DND-41 (cell line): ENCODE measurements at regions not wholly inside any gene's neighbourhood (a gene's known extent, or its start where the extent isn't known, plus 50 kb on each side); places are given as distances from the start of the nearest gene placed in this dataset.

ENCODE experiments used
- ATAC-seq: fragments of 200-7000 bp; cut with Tn5 transposase; 3 replicates; pipeline ENCODE4 v1.9.1; 2021; ENCODE audit warnings: low read depth; ENCODE audit not compliant: insufficient read depth
- DNase-seq: peaks from one replicate; pipeline ENCODE4 v3.0.0-alpha.2; 2020
- H2AFZ ChIP-seq: 2 replicates; pipeline ENCODE4 v1.6.0; 2012; ENCODE audit warnings: low read depth, low read length
- H3K27ac ChIP-seq: 2 replicates; pipeline ENCODE4 v1.5.1; 2012; ENCODE audit warnings: low read length, inconsistent platforms
- H3K27me3 ChIP-seq: fragments of 200-600 bp; sonication (generic); 2 replicates; pipeline ENCODE4 v1.6.0; 2012; ENCODE audit warnings: low read length, mild to moderate bottlenecking, inconsistent platforms; ENCODE audit not compliant: insufficient read depth, poor library complexity
- H3K36me3 ChIP-seq: 2 replicates; pipeline ENCODE4 v1.5.1; 2012; ENCODE audit warnings: low read length, inconsistent platforms; ENCODE audit not compliant: insufficient read depth
- H3K4me1 ChIP-seq: 2 replicates; pipeline ENCODE4 v1.5.1; 2012; ENCODE audit warnings: mild to moderate bottlenecking, low read length; ENCODE audit not compliant: insufficient read depth
- H3K4me2 ChIP-seq: 2 replicates; pipeline ENCODE4 v1.6.0; 2012; ENCODE audit warnings: mild to moderate bottlenecking, moderate library complexity, low read length, inconsistent platforms; ENCODE audit not compliant: insufficient read depth
- H3K4me3 ChIP-seq, 2 experiments: fragments of 200-600 bp in 1 of 2; shearing (Covaris generic) in 1 of 2; 2 replicates each; pipeline ENCODE4 v1.5.1; 2012 to 2016; ENCODE audit warnings: inconsistent platforms in 2 of 2, low read length in 2 of 2, mild to moderate bottlenecking in 2 of 2, low read depth in 1 of 2, moderate library complexity in 1 of 2
- H3K79me2 ChIP-seq: 2 replicates; pipeline ENCODE4 v1.6.0; 2012; ENCODE audit warnings: low read length, inconsistent platforms; ENCODE audit not compliant: insufficient read depth
- H3K9ac ChIP-seq: 2 replicates; pipeline ENCODE4 v1.6.0; 2012; ENCODE audit warnings: low read depth, mild to moderate bottlenecking, inconsistent platforms, low read length, moderate library complexity
- H3K9me3 ChIP-seq: 2 replicates; pipeline ENCODE4 v1.5.1; 2012; ENCODE audit warnings: low read length, moderate library complexity, mild to moderate bottlenecking, inconsistent platforms; ENCODE audit not compliant: insufficient read depth, severe bottlenecking
- H4K20me1 ChIP-seq: 2 replicates; pipeline ENCODE4 v1.6.0; 2012; ENCODE audit warnings: low read length; ENCODE audit not compliant: insufficient read depth
- CTCF ChIP-seq: IDR thresholded peaks from 2 replicates; pipeline ENCODE4 v1.5.1; 2012; ENCODE audit warnings: borderline replicate concordance, low read length, moderate library complexity, mild to moderate bottlenecking; ENCODE audit not compliant: poor library complexity, severe bottlenecking; ENCODE audit errors: extremely low read depth
- EZH2 ChIP-seq: IDR thresholded peaks from 3 replicates; pipeline ENCODE4 v1.6.1; 2012; ENCODE audit warnings: borderline replicate concordance, low read depth, mild to moderate bottlenecking, moderate library complexity, low read length, inconsistent platforms; ENCODE audit not compliant: severe bottlenecking

- H2AFZ ChIP-seq: no peak overlapping the region
- H3K9me3 ChIP-seq: no peaks in the 10 kb centered on the region
- ATAC-seq (no peak), DNase-seq (no peak)
- no peaks in the 10 kb centered on the region for H3K36me3 ChIP-seq
- H4K20me1 ChIP-seq: no peaks in the 10 kb centered on the region
- no peaks in the 10 kb centered on the region for H3K27me3 ChIP-seq
- no peak overlapping the region for H3K27ac ChIP-seq
- no peak overlapping the region for H3K9ac ChIP-seq
- no peak for TF ChIP-seq CTCF
- no peak for TF ChIP-seq EZH2
- H3K4me2 ChIP-seq: no peak overlapping the region
- H3K4me1 ChIP-seq: no peaks in the 10 kb centered on the region
- no peaks in the 10 kb centered on the region for H3K79me2 ChIP-seq
- H3K4me3 ChIP-seq: no peak overlapping the region
Observed at GRCh38 chr2:187686416-187687024, 132.3 kb upstream of the TFPI start.

- no peaks in the 10 kb centered on the region for H3K79me2 ChIP-seq
- H3K4me3 ChIP-seq: no peak overlapping the region
- H3K27me3 ChIP-seq: no peaks in the 10 kb centered on the region
- H3K4me1 ChIP-seq: no peaks in the 10 kb centered on the region
- no peak for ATAC-seq
- no peak overlapping the region for H3K27ac ChIP-seq
- DNase-seq: no peak
- TF ChIP-seq CTCF (no peak), EZH2 (no peak)
- no peaks in the 10 kb centered on the region for H4K20me1 ChIP-seq
- H3K36me3 ChIP-seq: no peaks in the 10 kb centered on the region
- H2AFZ ChIP-seq: no peak overlapping the region
- H3K4me2 ChIP-seq: no peak overlapping the region
- no peak overlapping the region for H3K9ac ChIP-seq
- H3K9me3 ChIP-seq: no peaks in the 10 kb centered on the region
Observed at GRCh38 chr2:187687585-187687984, 133.3 kb upstream of the TFPI start.

GRCh38 chr2:187689372-187689771 lies 135.1 kb upstream of the TFPI start:
- Histone ChIP-seq H4K20me1 (no peaks in the 10 kb centered on the region), H2AFZ (no peak overlapping the region), H3K27me3 (no peaks in the 10 kb centered on the region), H3K9ac (no peak overlapping the region), H3K9me3 (no peaks in the 10 kb centered on the region), H3K79me2 (no peaks in the 10 kb centered on the region), H3K4me2 (no peak overlapping the region), H3K27ac (no peak overlapping the region), H3K4me3 (no peak overlapping the region), H3K4me1 (no peaks in the 10 kb centered on the region), H3K36me3 (no peaks in the 10 kb centered on the region)
- TF ChIP-seq CTCF: no peak
- TF ChIP-seq EZH2: no peak
- ATAC-seq (no peak), DNase-seq (no peak)
